ENCODE measurements at regions not wholly inside any gene's neighbourhood (a gene's known extent, or its start where the extent isn't known, plus 50 kb on each side); places are given as distances from the start of the nearest gene placed in this dataset.
A peak's percentile ranks its signal among the peaks of the same experiment; 100 is the strongest.

DNA sequence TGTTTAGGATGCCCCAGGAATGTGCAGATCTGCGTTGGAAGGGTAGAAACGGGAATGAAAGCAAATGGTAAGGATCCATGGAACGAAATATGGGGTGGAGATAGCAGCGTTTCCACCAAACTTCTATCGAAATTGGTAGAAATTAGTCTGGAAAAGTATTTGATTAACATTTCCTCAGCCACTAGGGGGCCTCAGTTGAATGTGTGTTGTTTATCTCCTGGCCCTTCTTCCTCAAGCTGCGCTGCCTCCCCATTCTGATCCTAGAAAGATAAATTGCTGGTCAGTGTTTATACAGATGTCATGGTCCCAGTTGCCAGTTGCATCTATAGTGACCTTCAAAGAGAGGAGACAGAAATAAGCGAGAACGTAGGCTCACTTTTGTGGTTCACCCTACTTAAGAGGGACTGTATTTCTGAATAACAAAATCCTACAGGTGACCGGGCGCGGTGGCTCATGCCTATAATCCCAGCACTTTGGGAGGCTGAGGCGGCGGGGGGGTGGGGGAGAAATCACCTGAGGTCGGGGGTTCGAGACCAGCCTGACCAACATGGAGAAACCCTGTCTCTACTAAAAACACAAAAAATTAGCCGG is 457.1 kb downstream of the SQOR start:
- TF ChIP-seq, protein P1, sequence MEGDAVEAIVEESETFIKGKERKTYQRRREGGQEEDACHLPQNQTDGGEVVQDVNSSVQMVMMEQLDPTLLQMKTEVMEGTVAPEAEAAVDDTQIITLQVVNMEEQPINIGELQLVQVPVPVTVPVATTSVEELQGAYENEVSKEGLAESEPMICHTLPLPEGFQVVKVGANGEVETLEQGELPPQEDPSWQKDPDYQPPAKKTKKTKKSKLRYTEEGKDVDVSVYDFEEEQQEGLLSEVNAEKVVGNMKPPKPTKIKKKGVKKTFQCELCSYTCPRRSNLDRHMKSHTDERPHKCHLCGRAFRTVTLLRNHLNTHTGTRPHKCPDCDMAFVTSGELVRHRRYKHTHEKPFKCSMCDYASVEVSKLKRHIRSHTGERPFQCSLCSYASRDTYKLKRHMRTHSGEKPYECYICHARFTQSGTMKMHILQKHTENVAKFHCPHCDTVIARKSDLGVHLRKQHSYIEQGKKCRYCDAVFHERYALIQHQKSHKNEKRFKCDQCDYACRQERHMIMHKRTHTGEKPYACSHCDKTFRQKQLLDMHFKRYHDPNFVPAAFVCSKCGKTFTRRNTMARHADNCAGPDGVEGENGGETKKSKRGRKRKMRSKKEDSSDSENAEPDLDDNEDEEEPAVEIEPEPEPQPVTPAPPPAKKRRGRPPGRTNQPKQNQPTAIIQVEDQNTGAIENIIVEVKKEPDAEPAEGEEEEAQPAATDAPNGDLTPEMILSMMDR (IDR thresholded peaks at IDR 0.05), result peak; percentile 38 to 70 (median 56)
- TF ChIP-seq POLR2A (IDR thresholded peaks at IDR 0.05), result no peak

All from adrenal gland (tissue), 5 donors.